K562 (cell line): ENCODE measurements at regions not wholly inside any gene's neighbourhood (a gene's known extent, or its start where the extent isn't known, plus 50 kb on each side); places are given as distances from the start of the nearest gene placed in this dataset.

Source experiments
- BMI1 ChIP-seq: fragments of 150-350 bp; IDR thresholded peaks from 2 replicates; pipeline ENCODE4 v1.6.1; 2014; ENCODE audit warnings: low read length
- ELF2 ChIP-seq: fragments of 250-450 bp; sonication (Bioruptor Pico); IDR thresholded peaks from 2 replicates; pipeline ENCODE4 v1.5.0; 2021; ENCODE audit warnings: mild to moderate bottlenecking
- HDAC8 ChIP-seq: fragments of 450-650 bp; IDR thresholded peaks from 2 replicates; pipeline ENCODE4 v1.6.1; 2016; ENCODE audit warnings: mild to moderate bottlenecking, missing genetic modification characterization, moderate library complexity, missing compliant biosample characterization
- SIN3A ChIP-seq, 2 experiments: fragments of 150-350 bp in 1 of 2; IDR thresholded peaks; 2 replicates each; pipeline ENCODE4 v1.6.1; 2011 to 2016; ENCODE audit warnings: borderline replicate concordance in 2 of 2, low read depth in 2 of 2, low read length in 2 of 2, mild to moderate bottlenecking in 2 of 2, moderate library complexity in 2 of 2; ENCODE audit not compliant: control insufficient read depth in 1 of 2
- SOX6 ChIP-seq: fragments of 450-650 bp; IDR thresholded peaks from 2 replicates; pipeline ENCODE4 v1.6.1; 2014; ENCODE audit warnings: mild to moderate bottlenecking
- TF ChIP-seq, protein P1 (sequence below): fragments of 200-600 bp; sonication (generic); IDR thresholded peaks from one replicate; pipeline ENCODE4 v1.6.1; 2012; ENCODE audit warnings: mild to moderate bottlenecking, low read depth, low read length, inconsistent platforms

DNA sequence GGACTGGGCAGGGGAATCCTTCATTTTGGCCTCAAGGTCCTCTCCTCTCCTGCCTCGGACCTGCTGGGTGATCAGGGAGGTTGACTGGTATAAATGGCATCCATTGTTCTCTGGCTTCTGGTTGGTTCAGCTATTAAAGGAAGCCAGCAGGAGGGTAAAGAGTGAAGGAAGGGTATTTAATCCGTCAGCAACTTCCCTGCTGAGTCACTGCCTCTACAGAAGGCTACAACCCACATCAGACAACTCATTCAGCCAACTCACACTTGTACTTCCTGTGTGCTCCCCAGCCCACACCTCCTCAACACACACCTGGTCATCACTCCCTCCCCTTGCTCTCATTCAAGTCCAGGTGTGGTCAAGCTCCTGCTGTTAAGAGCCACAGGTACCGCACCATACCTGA lies 68.3 kb upstream of the MRPS9 start (continued):
- TF ChIP-seq, protein P1, sequence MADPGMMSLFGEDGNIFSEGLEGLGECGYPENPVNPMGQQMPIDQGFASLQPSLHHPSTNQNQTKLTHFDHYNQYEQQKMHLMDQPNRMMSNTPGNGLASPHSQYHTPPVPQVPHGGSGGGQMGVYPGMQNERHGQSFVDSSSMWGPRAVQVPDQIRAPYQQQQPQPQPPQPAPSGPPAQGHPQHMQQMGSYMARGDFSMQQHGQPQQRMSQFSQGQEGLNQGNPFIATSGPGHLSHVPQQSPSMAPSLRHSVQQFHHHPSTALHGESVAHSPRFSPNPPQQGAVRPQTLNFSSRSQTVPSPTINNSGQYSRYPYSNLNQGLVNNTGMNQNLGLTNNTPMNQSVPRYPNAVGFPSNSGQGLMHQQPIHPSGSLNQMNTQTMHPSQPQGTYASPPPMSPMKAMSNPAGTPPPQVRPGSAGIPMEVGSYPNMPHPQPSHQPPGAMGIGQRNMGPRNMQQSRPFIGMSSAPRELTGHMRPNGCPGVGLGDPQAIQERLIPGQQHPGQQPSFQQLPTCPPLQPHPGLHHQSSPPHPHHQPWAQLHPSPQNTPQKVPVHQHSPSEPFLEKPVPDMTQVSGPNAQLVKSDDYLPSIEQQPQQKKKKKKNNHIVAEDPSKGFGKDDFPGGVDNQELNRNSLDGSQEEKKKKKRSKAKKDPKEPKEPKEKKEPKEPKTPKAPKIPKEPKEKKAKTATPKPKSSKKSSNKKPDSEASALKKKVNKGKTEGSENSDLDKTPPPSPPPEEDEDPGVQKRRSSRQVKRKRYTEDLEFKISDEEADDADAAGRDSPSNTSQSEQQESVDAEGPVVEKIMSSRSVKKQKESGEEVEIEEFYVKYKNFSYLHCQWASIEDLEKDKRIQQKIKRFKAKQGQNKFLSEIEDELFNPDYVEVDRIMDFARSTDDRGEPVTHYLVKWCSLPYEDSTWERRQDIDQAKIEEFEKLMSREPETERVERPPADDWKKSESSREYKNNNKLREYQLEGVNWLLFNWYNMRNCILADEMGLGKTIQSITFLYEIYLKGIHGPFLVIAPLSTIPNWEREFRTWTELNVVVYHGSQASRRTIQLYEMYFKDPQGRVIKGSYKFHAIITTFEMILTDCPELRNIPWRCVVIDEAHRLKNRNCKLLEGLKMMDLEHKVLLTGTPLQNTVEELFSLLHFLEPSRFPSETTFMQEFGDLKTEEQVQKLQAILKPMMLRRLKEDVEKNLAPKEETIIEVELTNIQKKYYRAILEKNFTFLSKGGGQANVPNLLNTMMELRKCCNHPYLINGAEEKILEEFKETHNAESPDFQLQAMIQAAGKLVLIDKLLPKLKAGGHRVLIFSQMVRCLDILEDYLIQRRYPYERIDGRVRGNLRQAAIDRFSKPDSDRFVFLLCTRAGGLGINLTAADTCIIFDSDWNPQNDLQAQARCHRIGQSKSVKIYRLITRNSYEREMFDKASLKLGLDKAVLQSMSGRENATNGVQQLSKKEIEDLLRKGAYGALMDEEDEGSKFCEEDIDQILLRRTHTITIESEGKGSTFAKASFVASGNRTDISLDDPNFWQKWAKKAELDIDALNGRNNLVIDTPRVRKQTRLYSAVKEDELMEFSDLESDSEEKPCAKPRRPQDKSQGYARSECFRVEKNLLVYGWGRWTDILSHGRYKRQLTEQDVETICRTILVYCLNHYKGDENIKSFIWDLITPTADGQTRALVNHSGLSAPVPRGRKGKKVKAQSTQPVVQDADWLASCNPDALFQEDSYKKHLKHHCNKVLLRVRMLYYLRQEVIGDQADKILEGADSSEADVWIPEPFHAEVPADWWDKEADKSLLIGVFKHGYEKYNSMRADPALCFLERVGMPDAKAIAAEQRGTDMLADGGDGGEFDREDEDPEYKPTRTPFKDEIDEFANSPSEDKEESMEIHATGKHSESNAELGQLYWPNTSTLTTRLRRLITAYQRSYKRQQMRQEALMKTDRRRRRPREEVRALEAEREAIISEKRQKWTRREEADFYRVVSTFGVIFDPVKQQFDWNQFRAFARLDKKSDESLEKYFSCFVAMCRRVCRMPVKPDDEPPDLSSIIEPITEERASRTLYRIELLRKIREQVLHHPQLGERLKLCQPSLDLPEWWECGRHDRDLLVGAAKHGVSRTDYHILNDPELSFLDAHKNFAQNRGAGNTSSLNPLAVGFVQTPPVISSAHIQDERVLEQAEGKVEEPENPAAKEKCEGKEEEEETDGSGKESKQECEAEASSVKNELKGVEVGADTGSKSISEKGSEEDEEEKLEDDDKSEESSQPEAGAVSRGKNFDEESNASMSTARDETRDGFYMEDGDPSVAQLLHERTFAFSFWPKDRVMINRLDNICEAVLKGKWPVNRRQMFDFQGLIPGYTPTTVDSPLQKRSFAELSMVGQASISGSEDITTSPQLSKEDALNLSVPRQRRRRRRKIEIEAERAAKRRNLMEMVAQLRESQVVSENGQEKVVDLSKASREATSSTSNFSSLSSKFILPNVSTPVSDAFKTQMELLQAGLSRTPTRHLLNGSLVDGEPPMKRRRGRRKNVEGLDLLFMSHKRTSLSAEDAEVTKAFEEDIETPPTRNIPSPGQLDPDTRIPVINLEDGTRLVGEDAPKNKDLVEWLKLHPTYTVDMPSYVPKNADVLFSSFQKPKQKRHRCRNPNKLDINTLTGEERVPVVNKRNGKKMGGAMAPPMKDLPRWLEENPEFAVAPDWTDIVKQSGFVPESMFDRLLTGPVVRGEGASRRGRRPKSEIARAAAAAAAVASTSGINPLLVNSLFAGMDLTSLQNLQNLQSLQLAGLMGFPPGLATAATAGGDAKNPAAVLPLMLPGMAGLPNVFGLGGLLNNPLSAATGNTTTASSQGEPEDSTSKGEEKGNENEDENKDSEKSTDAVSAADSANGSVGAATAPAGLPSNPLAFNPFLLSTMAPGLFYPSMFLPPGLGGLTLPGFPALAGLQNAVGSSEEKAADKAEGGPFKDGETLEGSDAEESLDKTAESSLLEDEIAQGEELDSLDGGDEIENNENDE, result no peak
- no peak for TF ChIP-seq HDAC8 (tag)
- no peak for TF ChIP-seq SOX6
- TF ChIP-seq ELF2 (CRISPR knock-in tag), result no peak
- TF ChIP-seq SIN3A (IDR thresholded peaks at IDR 0.05; ENCODE audit: borderline replicate concordance in 2 of 2, control insufficient read depth in 1 of 2, low read depth in 2 of 2, low read length in 2 of 2), result no peak
- TF ChIP-seq BMI1, result no peak
- TF ChIP-seq, all 486 proteins: peak for 4
